Hepatic stellate cell (primary cell): ENCODE measurements at regions not wholly inside any gene's neighbourhood (a gene's known extent, or its start where the extent isn't known, plus 50 kb on each side); places are given as distances from the start of the nearest gene placed in this dataset.
"Not testable (repeated sequence)": the region's sequence is repeated elsewhere in the genome, so short reads cannot be mapped to it uniquely, and the experiment has no call there.

Experiments used
- DNase-seq: peaks from one replicate; pipeline ENCODE4 v3.0.0; 2011; ENCODE audit warnings: low spot score

GRCh38 chr5:85545129-85545528 is 1072.6 kb upstream of the COX7C start:
- no peak for DNase-seq

GRCh38 chr5:85549229-85549628 is 1068.5 kb upstream of the COX7C start:
- no peak for DNase-seq

DNA sequence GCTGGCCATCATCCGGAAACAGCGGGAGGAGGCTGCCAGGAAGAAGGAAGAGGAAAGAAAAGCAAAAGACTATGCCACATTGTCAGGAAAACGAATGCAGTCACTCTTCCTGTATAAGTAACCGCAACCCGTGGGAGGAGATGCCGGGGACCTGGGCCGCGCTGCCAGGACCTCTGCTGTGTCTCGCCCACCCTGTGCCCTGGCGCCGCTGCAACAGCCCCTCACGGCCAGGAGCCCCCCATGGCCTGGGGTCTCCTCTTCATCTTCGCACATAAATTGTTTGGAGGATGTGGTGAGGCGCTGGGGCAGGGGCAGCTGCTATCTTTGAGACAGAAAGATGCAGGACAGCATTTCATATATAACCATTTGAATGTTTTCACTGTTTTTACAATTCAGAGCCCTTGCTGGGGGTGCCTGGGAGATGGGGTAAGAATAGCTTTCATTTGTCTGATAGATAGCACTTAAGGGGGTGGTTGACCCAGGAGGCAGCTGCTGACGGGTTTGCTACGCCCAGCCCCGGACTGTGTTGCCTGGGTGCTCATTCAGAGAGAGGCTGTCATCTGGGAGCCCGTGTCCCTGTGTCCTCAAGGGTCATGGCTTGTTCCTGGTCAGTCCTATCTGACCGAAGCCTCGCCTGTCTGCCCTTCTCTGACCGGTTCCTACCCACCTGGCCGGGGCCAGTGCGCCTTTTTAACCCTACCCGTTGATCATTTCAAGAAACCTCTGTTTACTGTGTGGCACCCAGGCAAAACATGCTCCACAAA is 1067.7 kb upstream of the COX7C start:
- no peak for DNase-seq

DNA sequence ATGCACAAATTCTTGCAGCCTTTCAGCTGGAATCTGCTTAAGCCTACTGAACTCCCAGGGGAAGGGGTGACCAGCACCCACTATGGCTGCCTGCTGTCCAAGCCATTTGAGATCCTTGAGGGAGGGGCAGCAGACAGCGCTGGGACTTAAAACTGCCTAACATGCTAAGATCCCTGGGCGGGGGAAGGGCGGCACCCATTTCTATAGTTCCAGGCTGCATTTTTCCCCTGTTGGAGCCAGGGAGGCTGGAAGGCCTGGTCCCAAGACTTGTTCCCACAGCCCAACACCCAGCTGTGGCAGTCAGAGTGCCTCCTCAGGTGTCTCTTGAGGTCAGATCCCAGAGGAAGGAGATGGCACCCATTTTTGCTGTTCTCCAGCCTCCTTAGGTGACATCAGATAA is 1061.3 kb upstream of the COX7C start:
- no peak for DNase-seq

- DNase-seq, result no peak
These were observed 1041.1 kb upstream of the COX7C start for GRCh38 chr5:85576666-85577065.

DNA sequence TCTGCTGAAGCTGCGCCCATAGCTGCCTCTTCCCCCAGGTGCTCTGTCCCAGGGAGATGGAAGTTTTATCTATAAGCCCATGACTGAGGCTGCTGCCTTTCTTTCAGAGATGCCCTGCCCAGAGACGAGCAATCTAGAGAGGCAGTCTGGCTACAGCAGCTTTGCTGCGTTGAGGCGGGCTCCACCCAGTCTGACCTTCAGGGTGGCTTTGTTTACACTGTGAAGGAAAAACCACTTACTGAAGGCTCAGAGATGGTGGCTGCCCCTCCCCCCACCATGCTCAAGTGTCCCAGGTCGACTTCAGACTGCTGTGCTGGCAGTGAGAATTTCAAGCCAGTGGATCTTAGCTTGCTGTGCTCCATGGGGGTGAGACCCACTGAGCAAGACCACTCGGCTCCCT is 1029.9 kb upstream of the COX7C start:
- DNase-seq, result not testable (repeated sequence)

- DNase-seq, result not testable (repeated sequence)
These were observed 1029.5 kb upstream of the COX7C start for GRCh38 chr5:85588268-85588667.

DNA sequence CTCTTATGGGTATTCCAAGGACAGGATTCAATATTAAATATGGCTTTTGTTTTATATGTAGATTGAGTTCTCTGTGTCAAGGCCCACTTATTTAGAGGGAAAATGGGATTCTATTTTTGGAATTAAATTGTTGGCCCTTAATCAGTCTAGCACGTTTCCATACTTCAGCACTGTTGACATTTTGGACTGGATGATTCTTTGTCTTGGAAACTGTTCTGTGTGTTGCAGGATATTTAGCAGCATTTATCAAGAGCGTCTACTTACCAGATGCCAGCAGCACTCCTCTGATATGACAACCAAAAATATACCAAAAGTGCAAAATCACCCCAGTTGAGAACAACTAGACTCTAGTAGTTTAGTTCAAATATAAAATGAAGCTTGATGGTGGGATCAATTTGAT is 1027.0 kb upstream of the COX7C start:
- DNase-seq, result no peak

- no peak for DNase-seq
These were observed 1026.4 kb upstream of the COX7C start for GRCh38 chr5:85591311-85591710.

GRCh38 chr5:85602843-85603242 is 1014.9 kb upstream of the COX7C start:
- DNase-seq, result no peak

DNA sequence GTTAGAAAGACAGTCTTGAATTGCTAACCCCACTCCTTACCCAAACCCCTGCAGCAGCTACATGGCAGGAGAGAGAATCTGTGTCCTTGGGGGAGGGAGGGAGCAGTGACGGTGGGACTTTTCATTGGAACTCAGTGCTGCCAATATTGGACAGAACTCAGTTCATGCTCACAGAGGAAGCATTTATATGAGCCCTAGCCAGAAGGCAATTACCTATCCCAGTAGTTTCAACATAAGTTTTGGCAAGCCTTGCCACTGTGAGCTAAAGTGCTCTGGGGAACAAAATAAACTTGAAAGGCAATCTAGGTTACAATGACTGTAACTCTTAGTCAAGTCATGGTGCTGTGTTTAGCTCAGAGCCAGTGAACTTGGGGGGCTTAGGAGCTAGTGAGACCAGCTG is 1013.4 kb upstream of the COX7C start:
- DNase-seq, result no peak

- no peak for DNase-seq
These were observed 1013.0 kb upstream of the COX7C start for GRCh38 chr5:85604786-85605185.

DNA sequence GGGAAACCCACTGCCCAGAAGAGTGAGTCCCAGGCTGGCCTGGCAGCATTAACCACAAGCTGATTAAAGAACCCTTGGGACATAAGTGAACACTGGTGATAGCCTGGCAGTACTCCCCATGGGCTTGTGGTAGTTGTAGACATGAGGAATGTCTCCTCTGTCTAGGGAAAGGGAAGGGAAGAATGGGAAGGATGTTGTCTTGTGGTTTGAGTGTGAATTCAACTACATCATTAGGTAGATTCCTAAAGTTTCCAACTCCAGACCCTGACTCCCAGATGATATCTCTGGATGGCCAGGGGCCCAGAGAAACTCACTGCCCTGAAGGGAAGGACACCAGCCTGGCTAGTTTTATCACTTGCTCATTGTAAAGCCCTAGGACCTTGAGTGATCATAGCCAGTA is 1012.4 kb upstream of the COX7C start:
- no peak for DNase-seq

DNA sequence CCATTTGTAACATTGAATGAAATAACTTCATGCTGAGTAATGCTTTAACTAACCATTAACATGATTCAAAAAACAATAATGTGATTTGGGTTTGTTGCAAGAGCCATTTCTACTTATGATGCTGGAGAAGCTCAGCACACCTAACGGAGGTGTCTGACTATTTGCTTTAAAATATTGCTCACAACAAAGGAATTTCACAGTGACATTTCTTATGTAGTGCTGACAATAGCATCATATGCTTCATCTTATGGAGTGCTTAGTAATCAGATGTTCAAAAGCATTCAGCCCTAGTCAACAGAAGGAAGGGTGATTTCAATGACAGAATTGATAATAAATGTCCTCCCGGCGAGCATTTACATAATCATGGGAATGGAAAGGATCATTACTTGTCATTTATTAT is 1003.3 kb upstream of the COX7C start:
- DNase-seq, result no peak

- no peak for DNase-seq
These were observed 996.1 kb upstream of the COX7C start for GRCh38 chr5:85621668-85622067.

DNA sequence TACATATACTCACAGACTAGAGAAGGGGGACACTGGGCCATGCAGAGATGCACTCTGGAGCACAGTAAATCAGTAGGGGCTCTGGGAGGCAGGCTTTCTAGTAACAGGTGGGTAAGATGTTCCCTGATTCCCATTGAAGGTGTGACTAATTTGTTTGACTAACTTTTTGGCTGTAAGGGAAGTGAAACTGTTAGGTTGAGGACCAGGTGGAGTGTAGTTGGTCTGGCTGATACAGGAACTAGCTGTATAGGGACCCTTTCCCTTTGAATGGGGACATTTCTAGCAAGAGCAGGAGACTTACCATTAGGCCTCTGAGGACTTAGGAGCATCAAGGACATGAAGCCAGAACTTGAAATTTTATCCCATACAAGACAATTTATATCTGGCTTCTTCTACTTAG is 989.6 kb upstream of the COX7C start:
- no peak for DNase-seq

DNA sequence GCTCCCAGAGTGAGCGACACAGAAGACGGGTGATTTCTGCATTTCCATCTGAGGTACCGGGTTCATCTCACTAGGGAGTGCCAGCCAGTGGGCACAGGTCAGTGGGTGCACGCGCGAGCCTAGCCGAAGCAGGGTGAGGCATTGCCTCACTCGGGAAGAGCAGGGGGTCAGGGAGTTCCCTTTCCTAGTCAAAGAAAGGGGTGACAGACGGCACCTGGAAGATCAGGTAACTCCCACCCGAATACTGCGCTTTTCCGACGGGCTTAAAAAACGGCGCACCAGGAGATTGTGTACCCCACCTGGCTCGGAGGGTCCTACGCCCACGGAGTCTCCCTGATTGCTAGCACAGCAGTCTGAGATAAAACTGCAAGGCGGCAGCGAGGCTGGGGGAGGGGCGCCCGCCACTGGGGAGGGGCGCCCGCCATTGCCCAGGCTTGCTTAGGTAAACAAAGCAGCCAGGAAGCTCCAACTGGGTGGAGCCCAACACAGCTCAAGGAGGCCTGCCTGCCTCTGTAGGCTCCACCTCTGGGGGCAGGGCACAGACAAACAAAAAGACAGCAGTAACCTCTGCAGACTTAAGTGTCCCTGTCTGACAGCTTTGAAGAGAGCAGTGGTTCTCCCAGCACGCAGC is 979.1 kb upstream of the COX7C start:
- not testable (repeated sequence) for DNase-seq

GRCh38 chr5:85646036-85646435 is 971.7 kb upstream of the COX7C start:
- no peak for DNase-seq

- no peak for DNase-seq
These were observed 971.1 kb upstream of the COX7C start for GRCh38 chr5:85646641-85647040.

DNA sequence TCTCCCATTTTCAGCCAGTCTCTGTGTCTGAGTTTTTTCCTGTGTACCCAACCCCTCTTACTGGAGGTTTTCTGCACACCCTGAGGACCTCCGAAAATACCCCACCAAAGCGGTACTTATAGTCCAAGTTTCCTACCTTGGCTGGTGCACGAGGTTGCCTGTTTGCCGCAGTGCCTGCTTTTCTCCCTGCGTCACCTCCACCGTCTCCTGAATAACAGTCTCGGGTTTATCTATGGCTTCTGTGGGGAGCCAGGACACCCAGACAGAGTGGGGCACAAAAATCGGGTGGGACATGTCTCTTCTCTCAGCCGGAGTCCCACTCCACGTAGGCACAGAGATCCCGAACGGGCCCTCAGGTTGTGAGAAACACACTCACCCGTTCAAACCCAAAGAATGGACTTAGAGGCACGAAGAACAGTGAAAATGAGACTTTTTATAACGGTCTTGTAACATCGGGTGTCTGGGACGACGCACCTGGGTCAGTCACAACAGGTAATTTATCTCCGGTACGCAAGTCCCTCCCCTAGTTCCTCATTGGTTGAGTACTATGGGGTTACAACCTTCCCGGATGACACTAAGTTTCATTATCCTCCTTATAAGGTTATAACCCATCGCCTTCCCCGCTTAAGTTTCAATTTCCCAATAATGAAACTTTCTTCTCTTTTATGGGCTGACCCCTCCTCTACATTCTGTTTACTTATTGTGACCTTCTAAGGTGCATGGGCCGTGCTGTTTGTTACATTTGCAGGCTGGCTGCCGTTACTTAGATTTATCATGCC is 970.2 kb upstream of the COX7C start:
- no peak for DNase-seq

- no peak for DNase-seq
These were observed 969.2 kb upstream of the COX7C start for GRCh38 chr5:85648495-85648894.

DNA sequence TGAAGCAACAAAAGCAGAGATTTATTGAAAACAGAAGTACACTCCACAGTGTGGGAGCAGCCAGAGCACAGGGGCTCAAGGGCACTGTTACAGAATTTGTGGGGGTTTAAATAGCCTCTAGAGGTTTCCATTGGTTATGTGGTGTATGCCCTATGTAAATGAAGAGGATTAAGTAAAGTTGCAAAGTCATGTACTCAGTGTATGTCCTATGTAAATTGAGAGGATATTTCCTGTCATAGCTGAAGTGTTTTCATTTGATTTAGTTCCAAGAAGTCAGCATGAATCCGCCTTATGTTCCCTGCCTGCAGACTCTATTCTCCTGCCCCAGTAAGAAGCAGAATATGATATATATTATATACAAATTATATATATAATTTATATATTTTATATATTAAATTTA is 966.0 kb upstream of the COX7C start:
- DNase-seq, result no peak

DNA sequence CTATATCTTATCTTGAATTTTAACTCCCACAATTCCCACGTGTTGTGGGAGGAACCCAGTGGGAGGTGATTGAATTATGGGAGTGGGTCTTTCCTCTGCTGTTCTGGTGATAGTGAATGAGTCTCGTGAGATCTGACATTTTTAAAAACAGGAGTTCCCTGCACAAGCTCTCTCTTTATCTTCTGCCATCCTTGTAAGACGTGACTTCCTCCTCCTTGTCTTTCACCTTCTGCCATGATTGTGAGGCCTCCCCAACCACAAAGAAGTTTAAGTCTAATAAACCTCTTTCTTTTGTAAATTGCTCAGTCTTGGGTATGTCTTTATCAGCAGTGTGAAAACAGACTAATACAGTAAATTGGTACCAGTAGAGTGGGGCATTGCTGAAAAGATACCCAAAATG is 963.6 kb upstream of the COX7C start:
- not testable (repeated sequence) for DNase-seq
